Activated B cell treated with CpG ODN at 0.5 μM for 24 hours (primary cell): ENCODE measurements at regions not wholly inside any gene's neighbourhood (a gene's known extent, or its start where the extent isn't known, plus 50 kb on each side); places are given as distances from the start of the nearest gene placed in this dataset.

Source experiments
- ATAC-seq: fragments of 200-7000 bp; cut with Tn5 transposase; one replicate; pipeline ENCODE4 v1.10.0; 2021; ENCODE audit warnings: low read depth, mild to moderate bottlenecking, moderate library complexity
- CTCF ChIA-PET: fragments of 350-600 bp; sonication (Branson Sonifier 250); formaldehyde crosslinking; loops from one replicate; lab custom pipeline; 2021; ENCODE audit warnings: antibody characterized with exemption; lab: Charles Lee
- POLR2A ChIA-PET: fragments of 350-600 bp; sonication (Branson Sonifier 250); formaldehyde crosslinking; loops from one replicate; lab custom pipeline; 2021; ENCODE audit warnings: antibody characterized with exemption; lab: Charles Lee
- DNase-seq: peaks from one replicate; pipeline ENCODE4 v3.0.0; 2022
- H3K27ac Mint-ChIP-seq: one replicate; pipeline ENCODE4 v1.8.0; 2020; ENCODE audit warnings: mixed read lengths
- H3K27me3 Mint-ChIP-seq: one replicate; pipeline ENCODE4 v1.8.0; 2021; ENCODE audit warnings: mixed read lengths
- H3K36me3 Mint-ChIP-seq: one replicate; pipeline ENCODE4 v1.8.0; 2021; ENCODE audit warnings: low read depth, mixed read lengths
- H3K4me1 Mint-ChIP-seq: one replicate; pipeline ENCODE4 v1.8.0; 2021; ENCODE audit warnings: mixed read lengths
- H3K4me3 Mint-ChIP-seq: one replicate; pipeline ENCODE4 v1.8.0; 2020; ENCODE audit warnings: mild to moderate bottlenecking, mixed read lengths
- H3K9me3 Mint-ChIP-seq: one replicate; pipeline ENCODE4 v1.8.0; 2020; ENCODE audit warnings: mixed read lengths
- CTCF ChIP-seq: fragments of 200-600 bp; IDR thresholded peaks from one replicate; pipeline ENCODE4 v1.8.0; 2022; ENCODE audit warnings: antibody characterized with exemption, mild to moderate bottlenecking
- intact Hi-C: fragments of 100-400 bp; cut with micrococcal nuclease; formaldehyde crosslinking; loops from one replicate; pipeline ENCODE4 v1.15.1; 2024

- no peak for DNase-seq
- ATAC-seq = no peak
- ChIA-PET POLR2A (no interaction called here), CTCF (no interaction called here)
- no peak overlapping the region for H3K27ac Mint-ChIP-seq
- no peaks in the 10 kb centered on the region for H3K36me3 Mint-ChIP-seq
- no peaks in the 10 kb centered on the region for H3K27me3 Mint-ChIP-seq
- peaks cover 5% of the 10 kb centered on the region for H3K9me3 Mint-ChIP-seq
- H3K4me1 Mint-ChIP-seq = no peaks in the 10 kb centered on the region
- TF ChIP-seq CTCF = no peak
- intact Hi-C loops = no loop called here
- no peak overlapping the region for H3K4me3 Mint-ChIP-seq
These were observed 336.1 kb downstream of the DRD1 start for GRCh38 chr5:175107865-175108264.

- DNase-seq = no peak
- Mint-ChIP-seq H3K27ac (no peak overlapping the region), H3K4me3 (no peak overlapping the region), H3K9me3 (peaks cover 5% of the 10 kb centered on the region), H3K36me3 (no peaks in the 10 kb centered on the region), H3K4me1 (no peaks in the 10 kb centered on the region), H3K27me3 (no peaks in the 10 kb centered on the region)
- POLR2A ChIA-PET = no interaction called here
- intact Hi-C loops = no loop called here
- TF ChIP-seq CTCF = no peak
- CTCF ChIA-PET = no interaction called here
- ATAC-seq = no peak
These were observed 336.9 kb downstream of the DRD1 start for GRCh38 chr5:175107028-175107588.

GRCh38 chr5:175104677-175105076, 339.3 kb downstream of the DRD1 start:
- POLR2A ChIA-PET = no interaction called here

GRCh38 chr5:175103746-175104145, 340.2 kb downstream of the DRD1 start:
- no peak for ATAC-seq
- Mint-ChIP-seq H3K27ac (no peak overlapping the region), H3K36me3 (no peaks in the 10 kb centered on the region), H3K4me1 (no peaks in the 10 kb centered on the region), H3K4me3 (no peak overlapping the region), H3K27me3 (no peaks in the 10 kb centered on the region), H3K9me3 (no peaks in the 10 kb centered on the region)
- CTCF ChIA-PET = no interaction called here
- intact Hi-C loops = no loop called here
- POLR2A ChIA-PET = no interaction called here
- no peak for DNase-seq
- no peak for TF ChIP-seq CTCF

More at GRCh38 chr5:175104677-175105076, 339.3 kb downstream of the DRD1 start:
- Mint-ChIP-seq H3K4me1 (no peaks in the 10 kb centered on the region), H3K27me3 (no peaks in the 10 kb centered on the region), H3K27ac (no peak overlapping the region), H3K4me3 (no peak overlapping the region), H3K36me3 (no peaks in the 10 kb centered on the region), H3K9me3 (peaks cover 5% of the 10 kb centered on the region)
- DNase-seq (no peak), ATAC-seq (no peak)
- intact Hi-C loops = no loop called here
- no peak for TF ChIP-seq CTCF
- CTCF ChIA-PET = no interaction called here

- DNase-seq = no peak
- intact Hi-C loops = no loop called here
- POLR2A ChIA-PET = no interaction called here
- no peaks in the 10 kb centered on the region for H3K36me3 Mint-ChIP-seq
- no peak overlapping the region for H3K4me3 Mint-ChIP-seq
- H3K27ac Mint-ChIP-seq = no peak overlapping the region
- ATAC-seq = no peak
- H3K27me3 Mint-ChIP-seq = no peaks in the 10 kb centered on the region
- H3K4me1 Mint-ChIP-seq = no peaks in the 10 kb centered on the region
- CTCF ChIA-PET = no interaction called here
- no peaks in the 10 kb centered on the region for H3K9me3 Mint-ChIP-seq
- TF ChIP-seq CTCF = no peak
These were observed 341.3 kb downstream of the DRD1 start for GRCh38 chr5:175102717-175103116.
